ENCODE measurements at regions not wholly inside any gene's neighbourhood (a gene's known extent, or its start where the extent isn't known, plus 50 kb on each side); places are given as distances from the start of the nearest gene placed in this dataset.

DNA sequence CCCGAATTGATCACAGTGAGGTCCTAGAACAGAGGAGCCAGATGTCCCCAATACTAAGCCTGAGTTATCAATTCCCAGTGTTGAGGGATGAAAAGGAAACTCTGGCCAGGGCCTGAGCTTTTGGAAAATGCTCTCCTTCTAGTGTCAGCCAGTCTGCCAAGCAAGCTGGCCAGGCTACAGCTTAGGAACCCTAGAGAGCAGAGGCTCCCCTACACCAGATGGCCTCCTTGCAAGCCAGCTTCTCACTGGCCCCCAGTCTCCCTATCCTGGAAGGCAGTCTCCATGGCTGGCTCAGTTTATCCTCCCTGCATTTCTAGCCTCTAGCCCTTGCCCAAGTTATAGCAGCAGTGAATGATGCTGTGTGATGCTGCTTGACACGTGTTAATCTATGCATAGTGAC lies 204.7 kb upstream of the WWC1 start:
- no peaks in the 10 kb centered on the region for H3K9me2 ChIP-seq (replicated peaks; ENCODE audit: insufficient read depth)
- 95% methylated on average over 2 of the region's 2 CpGs for WGBS (ENCODE audit: low lambda C conversion rate, missing lambda C conversion rate)
- H4K20me1 ChIP-seq (ENCODE audit: insufficient read depth, poor library complexity, severe bottlenecking): no peaks in the 10 kb centered on the region
- H3K27me3 ChIP-seq: no peaks in the 10 kb centered on the region
- H3K4me3 ChIP-seq: no peak overlapping the region
- H3K4me2 ChIP-seq: no peak overlapping the region
- H3K27ac ChIP-seq: no peak overlapping the region
- peaks cover 23% of the 10 kb centered on the region for H3K4me1 ChIP-seq (ENCODE audit: insufficient read depth)
- H3K79me2 ChIP-seq: no peaks in the 10 kb centered on the region
- TF ChIP-seq EZH2 (IDR thresholded peaks at IDR 0.05; ENCODE audit: borderline replicate concordance) (no peak), EZH2phosphoT487 (IDR thresholded peaks at IDR 0.05; ENCODE audit: low read depth, severe bottlenecking, unreplicated experiment) (no peak)
- TF ChIP-seq, protein P1, sequence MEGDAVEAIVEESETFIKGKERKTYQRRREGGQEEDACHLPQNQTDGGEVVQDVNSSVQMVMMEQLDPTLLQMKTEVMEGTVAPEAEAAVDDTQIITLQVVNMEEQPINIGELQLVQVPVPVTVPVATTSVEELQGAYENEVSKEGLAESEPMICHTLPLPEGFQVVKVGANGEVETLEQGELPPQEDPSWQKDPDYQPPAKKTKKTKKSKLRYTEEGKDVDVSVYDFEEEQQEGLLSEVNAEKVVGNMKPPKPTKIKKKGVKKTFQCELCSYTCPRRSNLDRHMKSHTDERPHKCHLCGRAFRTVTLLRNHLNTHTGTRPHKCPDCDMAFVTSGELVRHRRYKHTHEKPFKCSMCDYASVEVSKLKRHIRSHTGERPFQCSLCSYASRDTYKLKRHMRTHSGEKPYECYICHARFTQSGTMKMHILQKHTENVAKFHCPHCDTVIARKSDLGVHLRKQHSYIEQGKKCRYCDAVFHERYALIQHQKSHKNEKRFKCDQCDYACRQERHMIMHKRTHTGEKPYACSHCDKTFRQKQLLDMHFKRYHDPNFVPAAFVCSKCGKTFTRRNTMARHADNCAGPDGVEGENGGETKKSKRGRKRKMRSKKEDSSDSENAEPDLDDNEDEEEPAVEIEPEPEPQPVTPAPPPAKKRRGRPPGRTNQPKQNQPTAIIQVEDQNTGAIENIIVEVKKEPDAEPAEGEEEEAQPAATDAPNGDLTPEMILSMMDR (IDR thresholded peaks at IDR 0.05; ENCODE audit: poor library complexity): no peak
- no peaks in the 10 kb centered on the region for H3K9me3 ChIP-seq (ENCODE audit: low read depth)
- DNase-seq (ENCODE audit: low spot score): no peak
- no peak overlapping the region for H2AFZ ChIP-seq
- H3K36me3 ChIP-seq (replicated peaks; ENCODE audit: insufficient read depth, low read depth): no peaks in the 10 kb centered on the region

DNA sequence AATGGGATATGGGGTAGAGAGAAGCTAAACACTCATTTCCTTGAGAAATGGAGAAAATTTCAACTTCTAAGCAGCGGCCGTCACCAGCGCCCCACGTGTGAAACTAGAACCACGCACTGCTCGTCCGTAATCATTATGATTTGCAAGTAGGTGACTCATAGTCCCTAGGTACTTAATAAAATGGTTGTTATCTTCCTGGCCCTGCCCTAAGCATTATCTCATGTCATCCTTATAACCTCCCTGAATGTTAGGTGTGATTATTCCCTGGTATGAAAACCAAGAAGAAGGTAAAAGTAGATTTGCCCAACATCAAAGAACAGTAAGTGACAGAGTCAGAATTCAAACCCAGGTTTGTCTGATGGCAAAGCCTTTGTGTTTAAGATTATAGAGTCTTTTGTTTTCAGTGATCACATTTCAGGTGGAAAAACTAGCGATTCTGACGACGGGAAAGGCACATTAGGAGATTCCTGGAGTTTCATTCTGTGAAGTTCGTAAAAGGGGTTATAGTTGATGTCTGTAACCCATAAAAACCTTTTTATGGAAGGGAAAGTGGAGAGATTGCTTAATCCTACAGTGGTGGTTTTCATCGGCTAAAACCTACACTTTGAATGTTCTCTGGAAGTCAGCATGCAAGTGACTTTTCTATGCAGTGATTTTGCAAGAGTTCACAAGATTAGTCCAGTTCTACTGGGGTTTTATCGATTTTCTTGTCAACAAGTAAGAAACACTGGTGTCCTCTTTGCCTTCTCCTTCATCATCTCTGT lies 202.9 kb upstream of the WWC1 start:
- Histone ChIP-seq H3K79me2 (no peaks in the 10 kb centered on the region), H3K4me3 (no peak overlapping the region), H3K4me2 (peak overlapping the region; percentile 12), H3K27ac (no peak overlapping the region), H4K20me1 (ENCODE audit: insufficient read depth, poor library complexity, severe bottlenecking) (no peaks in the 10 kb centered on the region), H2AFZ (no peak overlapping the region), H3K27me3 (no peaks in the 10 kb centered on the region), H3K9me2 (replicated peaks; ENCODE audit: insufficient read depth) (no peaks in the 10 kb centered on the region), H3K9me3 (ENCODE audit: low read depth) (no peaks in the 10 kb centered on the region), H3K4me1 (ENCODE audit: insufficient read depth) (peaks cover 23% of the 10 kb centered on the region), H3K36me3 (replicated peaks; ENCODE audit: insufficient read depth, low read depth) (no peaks in the 10 kb centered on the region)
- no peak for DNase-seq (ENCODE audit: low spot score)
- no peak for TF ChIP-seq EZH2phosphoT487 (IDR thresholded peaks at IDR 0.05; ENCODE audit: low read depth, severe bottlenecking, unreplicated experiment)
- TF ChIP-seq EZH2 (IDR thresholded peaks at IDR 0.05; ENCODE audit: borderline replicate concordance): no peak
- TF ChIP-seq, protein P1 (IDR thresholded peaks at IDR 0.05; ENCODE audit: poor library complexity): no peak
- WGBS (ENCODE audit: low lambda C conversion rate, missing lambda C conversion rate): 64% methylated on average over 13 of the region's 13 CpGs

DNA sequence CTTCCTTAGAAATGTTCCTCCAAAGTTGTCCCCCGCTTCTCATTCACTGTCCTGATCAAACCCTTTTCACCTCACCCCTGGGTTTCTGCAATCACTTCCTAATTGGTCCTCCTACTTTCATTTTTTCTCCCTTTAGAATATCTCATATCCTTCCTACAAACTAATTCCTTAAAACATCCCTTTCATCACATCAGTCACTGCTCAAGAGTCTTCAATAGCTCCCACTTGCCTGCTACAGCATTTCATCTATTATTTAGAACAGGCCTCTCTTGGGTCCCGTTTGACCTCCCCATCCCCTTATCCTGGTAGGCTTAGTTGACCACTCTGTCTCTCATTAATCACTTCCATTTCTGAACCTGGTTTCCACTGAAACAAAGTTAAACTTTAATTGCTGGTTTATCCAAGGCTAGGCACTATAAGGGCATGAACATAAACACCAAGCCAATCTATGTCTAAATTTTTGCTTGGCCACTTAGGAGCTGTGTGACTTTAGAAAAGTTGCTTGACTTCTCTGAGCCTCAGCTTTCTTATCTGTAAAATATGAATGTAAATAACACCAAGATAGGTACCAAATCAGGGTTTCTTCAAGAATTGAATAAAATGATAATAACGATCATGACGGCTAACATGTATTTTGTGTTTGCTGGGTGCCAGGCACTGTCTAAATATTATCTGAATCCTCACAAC lies 202.1 kb upstream of the WWC1 start:
- 88% methylated on average over 4 of the region's 4 CpGs for WGBS (ENCODE audit: low lambda C conversion rate, missing lambda C conversion rate)
- TF ChIP-seq EZH2phosphoT487 (IDR thresholded peaks at IDR 0.05; ENCODE audit: low read depth, severe bottlenecking, unreplicated experiment): no peak
- TF ChIP-seq, protein P1 (IDR thresholded peaks at IDR 0.05; ENCODE audit: poor library complexity): no peak

More for the DNA sequence above, 202.1 kb upstream of the WWC1 start:
- Histone ChIP-seq H3K36me3 (replicated peaks; ENCODE audit: insufficient read depth, low read depth) (no peaks in the 10 kb centered on the region), H3K9me3 (ENCODE audit: low read depth) (no peaks in the 10 kb centered on the region), H3K4me1 (ENCODE audit: insufficient read depth) (peaks cover 23% of the 10 kb centered on the region), H3K27ac (no peak overlapping the region), H3K79me2 (no peaks in the 10 kb centered on the region), H3K4me3 (no peak overlapping the region), H3K27me3 (no peaks in the 10 kb centered on the region), H2AFZ (no peak overlapping the region), H4K20me1 (ENCODE audit: insufficient read depth, poor library complexity, severe bottlenecking) (no peaks in the 10 kb centered on the region), H3K4me2 (peak overlapping the region; percentile 12), H3K9me2 (replicated peaks; ENCODE audit: insufficient read depth) (no peaks in the 10 kb centered on the region)
- no peak for DNase-seq (ENCODE audit: low spot score)

All from hepatocyte (in vitro differentiated cells).